Astrocyte of the spinal cord (primary cell): ENCODE measurements at regions not wholly inside any gene's neighbourhood (a gene's known extent, or its start where the extent isn't known, plus 50 kb on each side); places are given as distances from the start of the nearest gene placed in this dataset.
"Not testable (repeated sequence)": the region's sequence is repeated elsewhere in the genome, so short reads cannot be mapped to it uniquely, and the experiment has no call there.

ENCODE experiments used
- DNase-seq: peaks from one replicate; pipeline ENCODE4 v3.0.0; 2011; ENCODE audit warnings: low read depth, low spot score
- H3K4me3 ChIP-seq: 2 replicates; pipeline ENCODE4 v1.5.1; 2011; ENCODE audit warnings: low read depth, mild to moderate bottlenecking, low read length, moderate library complexity
- in situ Hi-C: cut with HindIII; loops from 2 replicates; pipeline ENCODE4 v1.10.0; 2017; ENCODE audit warnings: low sequenced_read_pairs
- TF ChIP-seq, protein P1 (sequence below): IDR thresholded peaks from 2 replicates; pipeline ENCODE4 v1.5.1; 2012; ENCODE audit warnings: low read depth, mild to moderate bottlenecking, low read length, inconsistent platforms

DNA sequence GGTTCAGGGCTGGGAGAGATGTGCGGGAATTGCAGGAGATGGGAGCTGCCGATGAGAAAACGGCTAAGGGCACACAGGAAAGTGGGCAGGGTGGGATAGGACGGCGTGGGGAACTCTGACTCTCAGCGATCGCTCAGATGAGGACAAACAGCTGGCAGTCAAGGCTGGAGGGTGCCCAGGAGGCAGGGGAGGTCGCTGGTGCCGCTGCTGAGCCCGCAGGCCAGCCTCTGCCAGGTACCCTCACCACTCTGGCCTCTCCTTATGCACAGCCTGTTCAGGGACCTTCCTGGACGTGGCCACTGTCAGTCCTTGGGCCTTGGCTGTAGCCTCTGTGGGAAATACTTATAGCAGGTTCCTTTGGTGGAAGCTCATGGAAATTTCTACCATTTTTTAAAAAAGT, 308.6 kb downstream of the TEX29 start:
- TF ChIP-seq, protein P1, sequence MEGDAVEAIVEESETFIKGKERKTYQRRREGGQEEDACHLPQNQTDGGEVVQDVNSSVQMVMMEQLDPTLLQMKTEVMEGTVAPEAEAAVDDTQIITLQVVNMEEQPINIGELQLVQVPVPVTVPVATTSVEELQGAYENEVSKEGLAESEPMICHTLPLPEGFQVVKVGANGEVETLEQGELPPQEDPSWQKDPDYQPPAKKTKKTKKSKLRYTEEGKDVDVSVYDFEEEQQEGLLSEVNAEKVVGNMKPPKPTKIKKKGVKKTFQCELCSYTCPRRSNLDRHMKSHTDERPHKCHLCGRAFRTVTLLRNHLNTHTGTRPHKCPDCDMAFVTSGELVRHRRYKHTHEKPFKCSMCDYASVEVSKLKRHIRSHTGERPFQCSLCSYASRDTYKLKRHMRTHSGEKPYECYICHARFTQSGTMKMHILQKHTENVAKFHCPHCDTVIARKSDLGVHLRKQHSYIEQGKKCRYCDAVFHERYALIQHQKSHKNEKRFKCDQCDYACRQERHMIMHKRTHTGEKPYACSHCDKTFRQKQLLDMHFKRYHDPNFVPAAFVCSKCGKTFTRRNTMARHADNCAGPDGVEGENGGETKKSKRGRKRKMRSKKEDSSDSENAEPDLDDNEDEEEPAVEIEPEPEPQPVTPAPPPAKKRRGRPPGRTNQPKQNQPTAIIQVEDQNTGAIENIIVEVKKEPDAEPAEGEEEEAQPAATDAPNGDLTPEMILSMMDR, result no peak
- in situ Hi-C loops, result no loop called here
- H3K4me3 ChIP-seq, result no peak overlapping the region
- no peak for DNase-seq

DNA sequence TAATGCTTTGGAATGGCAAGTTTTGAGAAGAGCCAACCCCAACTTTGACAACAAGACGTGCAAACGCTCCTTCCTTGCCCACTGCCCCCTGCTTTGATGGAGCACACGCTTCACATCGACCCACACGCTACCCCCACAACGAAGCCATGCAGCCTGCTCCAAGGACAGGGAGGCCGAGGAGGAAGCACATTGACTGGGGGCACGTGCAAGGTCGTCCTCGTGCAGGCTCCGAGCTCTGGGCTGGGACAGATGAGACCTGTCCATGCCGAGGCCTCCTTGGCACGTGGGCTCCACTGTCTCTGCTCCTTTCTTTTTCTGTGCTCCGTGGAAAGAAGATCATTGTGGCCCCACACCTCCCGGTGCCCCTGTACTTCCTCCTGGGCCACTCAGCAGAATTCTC, 309.0 kb downstream of the TEX29 start:
- in situ Hi-C loops, result no loop called here
- H3K4me3 ChIP-seq, result no peak overlapping the region

DNA sequence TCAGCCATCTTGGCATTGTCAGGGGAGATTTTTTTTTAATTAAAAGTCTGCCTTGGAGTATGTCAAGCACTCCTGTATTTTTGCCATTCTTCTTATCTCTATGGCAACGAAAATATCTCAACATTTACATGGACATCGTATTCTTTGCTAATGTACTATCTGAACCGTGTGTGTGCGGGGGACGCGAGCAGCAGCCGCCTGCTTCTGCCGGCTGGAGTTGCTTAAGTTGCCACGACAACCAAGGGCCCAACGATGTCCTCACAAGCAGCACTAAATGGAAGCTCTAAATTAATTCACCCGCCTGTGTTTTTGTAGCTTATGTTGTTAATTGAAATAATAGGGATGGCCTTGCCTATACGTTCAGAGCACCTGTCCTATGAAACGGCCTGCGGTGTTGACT, 309.5 kb downstream of the TEX29 start:
- no peak for DNase-seq
- no peak overlapping the region for H3K4me3 ChIP-seq
- in situ Hi-C loops, result no loop called here
- TF ChIP-seq, protein P1, result no peak

More for the DNA sequence above, 309.0 kb downstream of the TEX29 start:
- TF ChIP-seq, protein P1, result no peak
- no peak for DNase-seq

DNA sequence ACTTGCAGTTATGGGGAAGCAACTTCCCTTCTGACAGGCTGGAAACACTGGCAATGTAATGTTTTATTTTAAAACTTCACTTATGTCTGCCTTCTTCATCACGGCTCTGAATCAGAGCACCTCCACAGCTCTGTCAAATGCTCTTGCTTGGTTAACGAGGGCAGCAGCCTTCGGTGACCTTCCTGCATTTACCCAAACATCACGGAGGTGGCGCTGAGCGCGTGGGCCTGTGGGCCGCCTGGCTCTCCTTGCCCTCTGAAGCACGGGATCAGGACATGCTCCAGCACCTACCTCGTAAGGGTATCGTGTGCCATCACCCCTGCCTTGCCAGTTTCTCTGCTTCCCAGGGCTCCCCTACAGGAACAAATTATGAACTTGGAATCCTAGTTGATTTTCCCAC, 310.0 kb downstream of the TEX29 start:
- TF ChIP-seq, protein P1, result no peak
- DNase-seq, result no peak
- no peak overlapping the region for H3K4me3 ChIP-seq
- in situ Hi-C loops, result no loop called here

DNA sequence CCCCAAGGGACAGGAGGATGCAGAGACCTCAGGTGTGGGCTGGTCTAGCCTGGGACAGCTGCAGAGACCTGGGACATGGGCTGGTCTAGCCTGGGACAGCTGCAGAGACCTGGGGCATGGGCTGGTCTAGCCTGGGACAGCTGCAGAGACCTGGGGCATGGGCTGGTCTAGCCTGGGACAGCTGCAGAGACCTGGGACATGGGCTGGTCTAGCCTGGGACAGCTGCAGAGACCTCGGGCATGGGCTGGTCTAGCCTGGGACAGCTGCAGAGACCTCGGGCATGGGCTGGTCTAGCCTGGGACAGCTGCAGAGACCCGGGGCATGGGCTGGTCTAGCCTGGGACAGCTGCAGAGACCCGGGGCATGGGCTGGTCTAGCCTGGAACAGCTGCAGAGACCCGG, 310.8 kb downstream of the TEX29 start:
- in situ Hi-C loops, H3K4me3 ChIP-seq, DNase-seq: not testable (repeated sequence)

DNA sequence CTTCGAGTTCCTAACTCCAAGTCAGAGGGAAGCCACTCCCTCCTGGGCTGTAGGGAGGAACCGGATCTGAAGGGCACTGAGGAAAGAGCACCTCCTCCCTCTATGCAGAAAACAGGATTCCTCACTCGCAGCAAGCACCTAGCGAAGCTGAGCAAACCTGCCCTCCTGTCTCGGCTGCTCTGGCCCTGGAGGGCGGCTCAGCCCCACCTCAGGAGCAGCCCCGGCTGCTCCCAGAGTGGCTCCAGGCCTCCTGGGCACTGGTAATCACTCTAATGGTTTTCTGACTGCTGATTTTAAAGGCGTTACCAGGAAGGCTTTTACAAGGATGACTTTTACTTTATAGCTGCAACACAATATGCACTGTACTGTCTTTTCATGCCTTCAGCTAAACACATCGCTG, 312.5 kb downstream of the TEX29 start:
- in situ Hi-C loops, result no loop called here
- no peak for DNase-seq
- H3K4me3 ChIP-seq, result no peak overlapping the region
- TF ChIP-seq, protein P1, result no peak

DNA sequence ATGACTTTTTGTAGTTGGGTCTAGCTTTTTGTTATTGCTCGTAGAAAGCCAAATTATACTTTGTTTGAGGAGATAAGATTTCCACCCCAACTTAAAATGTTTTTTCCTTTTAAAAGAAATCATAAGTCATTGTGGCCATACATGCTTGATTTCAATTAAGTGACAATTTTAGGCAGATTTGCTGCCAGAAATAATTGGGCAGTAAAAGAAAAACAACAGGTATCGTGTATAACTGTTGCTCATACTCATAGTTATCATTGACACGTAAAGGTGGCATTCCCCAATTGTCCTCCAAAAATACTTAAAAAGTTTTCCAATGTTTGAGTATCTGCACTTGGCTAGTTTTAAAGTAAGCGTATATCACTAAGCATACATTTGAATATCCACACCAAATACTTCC, 313.0 kb downstream of the TEX29 start:
- H3K4me3 ChIP-seq, result no peak overlapping the region
- DNase-seq, result no peak
- in situ Hi-C loops, result no loop called here
- TF ChIP-seq, protein P1, result no peak
